ENCODE measurements at regions not wholly inside any gene's neighbourhood (a gene's known extent, or its start where the extent isn't known, plus 50 kb on each side); places are given as distances from the start of the nearest gene placed in this dataset.

DNA sequence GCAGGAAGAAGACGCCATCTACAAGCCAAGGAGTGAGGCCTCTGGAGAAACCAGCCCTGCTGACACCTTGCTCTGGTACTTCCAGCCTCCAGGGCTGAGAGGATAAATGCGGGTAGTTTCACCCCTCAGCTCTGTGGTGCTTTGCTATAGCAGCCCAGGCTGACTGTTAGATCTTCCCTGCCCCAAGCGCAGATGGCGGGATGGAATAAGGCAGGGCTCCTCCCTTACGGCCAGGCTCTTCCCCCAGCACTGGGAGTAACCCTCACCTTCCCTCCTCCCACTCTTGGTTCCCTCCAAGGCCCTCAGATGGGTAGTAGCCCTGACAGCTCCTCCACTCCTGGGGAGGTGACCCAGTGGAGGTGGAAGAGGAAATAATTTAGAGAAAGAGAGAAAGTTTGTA is 285.1 kb downstream of the GADD45G start:
- H2AK5ac ChIP-seq (ENCODE audit: low read length, severe bottlenecking): no peak overlapping the region
- no peak overlapping the region for H3K23ac ChIP-seq (ENCODE audit: low read length in 2 of 2)
- no peak overlapping the region for H3K4ac ChIP-seq (ENCODE audit: low read depth in 1 of 2, low read length in 2 of 2)
- no peak overlapping the region for H2BK12ac ChIP-seq (ENCODE audit: low read length in 2 of 2)
- H3K4me1 ChIP-seq (ENCODE audit: control insufficient read depth, insufficient read depth, low read depth, low read length): peaks cover 19% of the 10 kb centered on the region
- H3K14ac ChIP-seq (ENCODE audit: low read length in 2 of 2): no peak overlapping the region
- 94% methylated on average over 5 of the region's 5 CpGs for WGBS
- no peak overlapping the region for H2BK120ac ChIP-seq (ENCODE audit: low read depth, low read length)
- no peak overlapping the region for H2BK5ac ChIP-seq (ENCODE audit: low read depth, low read length, poor library complexity, severe bottlenecking)
- DNase-seq: no peak
- no peak overlapping the region for H3K18ac ChIP-seq (ENCODE audit: low read depth in 1 of 2, low read length in 2 of 2)
- H3K9me3 ChIP-seq (ENCODE audit: control insufficient read depth, low read length): no peaks in the 10 kb centered on the region
- H3K9ac ChIP-seq (ENCODE audit: low read length): no peak overlapping the region
- H3K27me3 ChIP-seq (ENCODE audit: control insufficient read depth in 1 of 2, insufficient read depth in 1 of 2, low read length in 2 of 2): peaks cover 0 to 4% of the 10 kb centered on the region in 2 experiments
- H3K79me1 ChIP-seq (replicated peaks; ENCODE audit: low read length, poor library complexity, severe bottlenecking): no peaks in the 10 kb centered on the region
- H3K4me2 ChIP-seq (ENCODE audit: low read length, poor library complexity, severe bottlenecking): no peak overlapping the region
- no peak overlapping the region for H4K91ac ChIP-seq (ENCODE audit: low read length)
- H3K27ac ChIP-seq (ENCODE audit: low read length, poor library complexity, severe bottlenecking): no peak overlapping the region
- no peak overlapping the region for H4K8ac ChIP-seq (ENCODE audit: low read length)
- no peaks in the 10 kb centered on the region for H3K36me3 ChIP-seq (ENCODE audit: control insufficient read depth in 1 of 2, insufficient read depth in 2 of 2, low read depth in 1 of 2, low read length in 2 of 2)
- H2AFZ ChIP-seq (ENCODE audit: low read depth, low read length): no peak overlapping the region
- no peak overlapping the region for H3K4me3 ChIP-seq (ENCODE audit: insufficient read depth in 1 of 2, low read depth in 1 of 2, low read length in 2 of 2)
- H2BK15ac ChIP-seq (ENCODE audit: low read depth, poor library complexity, severe bottlenecking): no peak overlapping the region

GRCh38 chr9:89890326-89890980 is 285.6 kb downstream of the GADD45G start:
- H3K9ac ChIP-seq (ENCODE audit: low read length): no peak overlapping the region
- no peak overlapping the region for H2BK120ac ChIP-seq (ENCODE audit: low read depth, low read length)
- no peak overlapping the region for H3K14ac ChIP-seq (ENCODE audit: low read length in 2 of 2)
- H3K4me1 ChIP-seq (ENCODE audit: control insufficient read depth, insufficient read depth, low read depth, low read length): peaks cover 15% of the 10 kb centered on the region
- WGBS: 81% methylated on average over 14 of the region's 14 CpGs
- no peak overlapping the region for H2AFZ ChIP-seq (ENCODE audit: low read depth, low read length)
- no peak overlapping the region for H3K23ac ChIP-seq (ENCODE audit: low read length in 2 of 2)
- no peak overlapping the region for H3K4me2 ChIP-seq (ENCODE audit: low read length, poor library complexity, severe bottlenecking)
- no peaks in the 10 kb centered on the region for H3K36me3 ChIP-seq (ENCODE audit: control insufficient read depth in 1 of 2, insufficient read depth in 2 of 2, low read depth in 1 of 2, low read length in 2 of 2)
- no peak overlapping the region for H3K27ac ChIP-seq (ENCODE audit: low read length, poor library complexity, severe bottlenecking)
- H3K9me3 ChIP-seq (ENCODE audit: control insufficient read depth, low read length): no peaks in the 10 kb centered on the region
- DNase-seq: no peak
- no peak overlapping the region for H3K18ac ChIP-seq (ENCODE audit: low read depth in 1 of 2, low read length in 2 of 2)
- no peak overlapping the region for H2BK5ac ChIP-seq (ENCODE audit: low read depth, low read length, poor library complexity, severe bottlenecking)
- no peak overlapping the region for H3K4ac ChIP-seq (ENCODE audit: low read depth in 1 of 2, low read length in 2 of 2)
- H4K91ac ChIP-seq (ENCODE audit: low read length): no peak overlapping the region
- no peak overlapping the region for H2AK5ac ChIP-seq (ENCODE audit: low read length, severe bottlenecking)
- H2BK15ac ChIP-seq (ENCODE audit: low read depth, poor library complexity, severe bottlenecking): no peak overlapping the region
- peak overlapping the region in 1 of 2 experiments; percentile 23 for H2BK12ac ChIP-seq (ENCODE audit: low read length in 2 of 2)
- no peak overlapping the region for H4K8ac ChIP-seq (ENCODE audit: low read length)
- H3K4me3 ChIP-seq (ENCODE audit: insufficient read depth in 1 of 2, low read depth in 1 of 2, low read length in 2 of 2): no peak overlapping the region
- H3K79me1 ChIP-seq (replicated peaks; ENCODE audit: low read length, poor library complexity, severe bottlenecking): no peaks in the 10 kb centered on the region
- H3K27me3 ChIP-seq (ENCODE audit: control insufficient read depth in 1 of 2, insufficient read depth in 1 of 2, low read length in 2 of 2): peaks cover 0 to 4% of the 10 kb centered on the region in 2 experiments

GRCh38 chr9:89891221-89891590 is 286.4 kb downstream of the GADD45G start:
- Histone ChIP-seq H2BK5ac (ENCODE audit: low read depth, low read length, poor library complexity, severe bottlenecking) (no peak overlapping the region), H3K27ac (ENCODE audit: low read length, poor library complexity, severe bottlenecking) (no peak overlapping the region), H3K9me3 (ENCODE audit: control insufficient read depth, low read length) (no peaks in the 10 kb centered on the region), H3K4me2 (ENCODE audit: low read length, poor library complexity, severe bottlenecking) (no peak overlapping the region), H3K4me1 (ENCODE audit: control insufficient read depth, insufficient read depth, low read depth, low read length) (peaks cover 12% of the 10 kb centered on the region), H2BK120ac (ENCODE audit: low read depth, low read length) (no peak overlapping the region), H2AFZ (ENCODE audit: low read depth, low read length) (no peak overlapping the region), H4K8ac (ENCODE audit: low read length) (no peak overlapping the region), H4K91ac (ENCODE audit: low read length) (no peak overlapping the region), H3K14ac (ENCODE audit: low read length in 2 of 2) (no peak overlapping the region), H2BK15ac (ENCODE audit: low read depth, poor library complexity, severe bottlenecking) (no peak overlapping the region), H2BK12ac (ENCODE audit: low read length in 2 of 2) (no peak overlapping the region), H3K4ac (ENCODE audit: low read depth in 1 of 2, low read length in 2 of 2) (no peak overlapping the region), H3K23ac (ENCODE audit: low read length in 2 of 2) (no peak overlapping the region), H3K4me3 (ENCODE audit: insufficient read depth in 1 of 2, low read depth in 1 of 2, low read length in 2 of 2) (no peak overlapping the region), H3K36me3 (ENCODE audit: control insufficient read depth in 1 of 2, insufficient read depth in 2 of 2, low read depth in 1 of 2, low read length in 2 of 2) (no peaks in the 10 kb centered on the region), H3K18ac (ENCODE audit: low read depth in 1 of 2, low read length in 2 of 2) (no peak overlapping the region), H2AK5ac (ENCODE audit: low read length, severe bottlenecking) (no peak overlapping the region), H3K79me1 (replicated peaks; ENCODE audit: low read length, poor library complexity, severe bottlenecking) (no peaks in the 10 kb centered on the region), H3K27me3 (ENCODE audit: control insufficient read depth in 1 of 2, insufficient read depth in 1 of 2, low read length in 2 of 2) (peaks cover 0 to 4% of the 10 kb centered on the region in 2 experiments), H3K9ac (ENCODE audit: low read length) (no peak overlapping the region)
- WGBS: 92% methylated on average over 5 of the region's 5 CpGs
- no peak for DNase-seq

DNA sequence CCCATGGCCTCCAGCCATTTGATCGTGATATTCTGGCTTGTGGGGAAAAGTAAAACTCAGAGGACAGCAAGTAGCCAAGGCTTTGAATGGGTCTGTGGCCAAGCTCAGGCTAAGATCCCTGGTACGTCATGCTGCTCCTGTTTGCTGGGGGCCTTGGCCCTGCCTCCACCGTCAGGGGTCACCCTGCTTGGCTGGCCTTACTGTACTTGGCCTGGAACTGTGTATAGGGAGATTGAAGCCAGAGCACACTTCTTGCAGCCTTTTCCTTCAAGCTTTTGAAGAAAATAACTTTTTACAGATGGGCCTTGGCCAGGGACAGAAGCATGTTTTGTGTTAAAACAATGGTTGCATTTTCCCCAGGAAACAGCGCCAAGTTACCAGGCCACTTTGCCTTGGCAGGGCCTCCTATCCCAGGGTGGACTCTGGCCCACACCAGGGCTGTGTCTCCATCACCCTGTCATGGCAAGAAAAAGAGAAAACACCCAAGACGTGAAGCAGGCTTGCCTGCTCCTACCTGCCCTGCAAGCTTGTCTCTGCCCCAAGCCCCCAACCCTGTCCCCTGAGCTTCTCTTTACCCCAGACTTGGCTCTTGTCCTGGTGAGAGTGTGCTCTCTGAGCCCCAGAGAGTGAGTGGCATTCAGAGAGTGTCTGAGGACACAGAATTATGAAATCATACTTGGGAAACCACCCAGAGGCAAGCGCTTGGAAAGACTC is 286.9 kb downstream of the GADD45G start:
- Histone ChIP-seq H2BK5ac (ENCODE audit: low read depth, low read length, poor library complexity, severe bottlenecking) (no peak overlapping the region), H4K91ac (ENCODE audit: low read length) (peak overlapping the region; percentile 28), H3K36me3 (ENCODE audit: control insufficient read depth in 1 of 2, insufficient read depth in 2 of 2, low read depth in 1 of 2, low read length in 2 of 2) (no peaks in the 10 kb centered on the region), H2BK15ac (ENCODE audit: low read depth, poor library complexity, severe bottlenecking) (no peak overlapping the region), H3K27me3 (ENCODE audit: control insufficient read depth in 1 of 2, insufficient read depth in 1 of 2, low read length in 2 of 2) (peaks cover 0 to 4% of the 10 kb centered on the region in 2 experiments), H2BK120ac (ENCODE audit: low read depth, low read length) (no peak overlapping the region), H2AK5ac (ENCODE audit: low read length, severe bottlenecking) (no peak overlapping the region), H3K4ac (ENCODE audit: low read depth in 1 of 2, low read length in 2 of 2) (no peak overlapping the region), H3K18ac (ENCODE audit: low read depth in 1 of 2, low read length in 2 of 2) (no peak overlapping the region), H3K14ac (ENCODE audit: low read length in 2 of 2) (no peak overlapping the region), H2AFZ (ENCODE audit: low read depth, low read length) (no peak overlapping the region), H3K4me1 (ENCODE audit: control insufficient read depth, insufficient read depth, low read depth, low read length) (peaks cover 10% of the 10 kb centered on the region), H3K9ac (ENCODE audit: low read length) (no peak overlapping the region), H3K79me1 (replicated peaks; ENCODE audit: low read length, poor library complexity, severe bottlenecking) (no peaks in the 10 kb centered on the region), H2BK12ac (ENCODE audit: low read length in 2 of 2) (no peak overlapping the region), H3K4me3 (ENCODE audit: insufficient read depth in 1 of 2, low read depth in 1 of 2, low read length in 2 of 2) (no peak overlapping the region), H3K9me3 (ENCODE audit: control insufficient read depth, low read length) (no peaks in the 10 kb centered on the region), H3K4me2 (ENCODE audit: low read length, poor library complexity, severe bottlenecking) (no peak overlapping the region), H4K8ac (ENCODE audit: low read length) (no peak overlapping the region), H3K27ac (ENCODE audit: low read length, poor library complexity, severe bottlenecking) (no peak overlapping the region), H3K23ac (ENCODE audit: low read length in 2 of 2) (no peak overlapping the region)
- 99% methylated on average over 4 of the region's 6 CpGs for WGBS
- no peak for DNase-seq
